Naive thymus-derived CD8-positive, alpha-beta T cell (primary cell): ENCODE measurements at regions not wholly inside any gene's neighbourhood (a gene's known extent, or its start where the extent isn't known, plus 50 kb on each side); places are given as distances from the start of the nearest gene placed in this dataset.

ENCODE experiments used
- ATAC-seq, 2 donors: fragments of 150-1000 bp; cut with Tn5 transposase in 1 of 2; sonication (Bioruptor Pico), chemical (Tn5 transposase) in 1 of 2; 1 replicate in 1 of 2; 2 replicates in 1 of 2; pipeline ENCODE4 v1.10.0; 2021; ENCODE audit warnings: mild to moderate bottlenecking in 2 of 2, moderate library complexity in 2 of 2
- POLR2A ChIA-PET: fragments of 350-600 bp; sonication (Branson Sonifier 250); formaldehyde crosslinking; loops from one replicate; lab custom pipeline; 2021; ENCODE audit warnings: antibody characterized with exemption; lab: Charles Lee
- DNase-seq, 10 donors: peaks; one replicate each; pipeline versions ENCODE4 v3.0.0 to v3.0.0-alpha.2; 2020 to 2022
- H3K27ac Mint-ChIP-seq, 10 donors: one replicate each; pipeline ENCODE4 v1.8.0; 2020 to 2022; ENCODE audit warnings: mild to moderate bottlenecking in 10 of 10, mixed read lengths in 10 of 10, moderate library complexity in 4 of 10, inconsistent platforms in 1 of 10
- H3K27me3 Mint-ChIP-seq, 5 donors: one replicate each; pipeline ENCODE4 v1.8.0; 2021 to 2022; ENCODE audit warnings: mixed read lengths in 5 of 5
- H3K36me3 Mint-ChIP-seq, 3 donors: one replicate each; pipeline ENCODE4 v1.8.0; 2020 to 2022; ENCODE audit warnings: mixed read lengths in 3 of 3, mild to moderate bottlenecking in 2 of 3, inconsistent platforms in 1 of 3
- H3K4me1 Mint-ChIP-seq, 4 donors: one replicate each; pipeline ENCODE4 v1.8.0; 2021 to 2022; ENCODE audit warnings: mixed read lengths in 4 of 4
- H3K4me3 Mint-ChIP-seq, 10 donors: one replicate each; pipeline ENCODE4 v1.8.0; 2020 to 2022; ENCODE audit warnings: mild to moderate bottlenecking in 10 of 10, mixed read lengths in 10 of 10, moderate library complexity in 6 of 10, inconsistent platforms in 1 of 10
- H3K9me3 Mint-ChIP-seq, 9 donors: one replicate each; pipeline ENCODE4 v1.8.0; 2020 to 2022; ENCODE audit warnings: mixed read lengths in 9 of 9, mild to moderate bottlenecking in 3 of 9, inconsistent platforms in 1 of 9, moderate library complexity in 1 of 9

DNA sequence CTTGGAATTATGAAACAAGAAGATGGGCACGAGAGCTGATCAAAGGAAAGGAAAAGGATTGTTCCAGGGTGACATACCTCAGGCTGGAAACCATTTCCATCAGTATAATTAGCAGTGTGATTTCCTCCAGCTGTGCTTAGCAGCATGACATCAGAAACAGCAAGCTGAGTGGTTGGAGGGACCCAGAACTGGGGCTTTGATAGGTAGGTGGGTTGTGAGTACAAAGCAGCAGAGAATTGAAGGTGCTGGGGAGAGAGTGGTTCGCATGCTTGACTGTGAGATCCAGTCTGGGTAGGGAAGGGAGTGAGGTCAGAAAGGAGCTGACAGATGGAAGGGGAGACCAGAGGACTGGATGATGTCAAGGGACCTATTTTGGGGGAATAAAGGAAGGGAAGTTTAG is 90.4 kb downstream of the CD164 start:
- ATAC-seq = no peak
- peaks cover 0 to 7% (median 2%) of the 10 kb centered on the region in 4 donors for H3K4me1 Mint-ChIP-seq
- no peaks in the 10 kb centered on the region for H3K36me3 Mint-ChIP-seq
- H3K4me3 Mint-ChIP-seq = no peak overlapping the region
- H3K27ac Mint-ChIP-seq = peak overlapping the region in 2 of 10 donors; percentile 20 to 21
- DNase-seq = no peak
- H3K9me3 Mint-ChIP-seq = no peaks in the 10 kb centered on the region
- POLR2A ChIA-PET = no interaction called here
- peaks cover 0 to 13% (median 5%) of the 10 kb centered on the region in 5 donors for H3K27me3 Mint-ChIP-seq

DNA sequence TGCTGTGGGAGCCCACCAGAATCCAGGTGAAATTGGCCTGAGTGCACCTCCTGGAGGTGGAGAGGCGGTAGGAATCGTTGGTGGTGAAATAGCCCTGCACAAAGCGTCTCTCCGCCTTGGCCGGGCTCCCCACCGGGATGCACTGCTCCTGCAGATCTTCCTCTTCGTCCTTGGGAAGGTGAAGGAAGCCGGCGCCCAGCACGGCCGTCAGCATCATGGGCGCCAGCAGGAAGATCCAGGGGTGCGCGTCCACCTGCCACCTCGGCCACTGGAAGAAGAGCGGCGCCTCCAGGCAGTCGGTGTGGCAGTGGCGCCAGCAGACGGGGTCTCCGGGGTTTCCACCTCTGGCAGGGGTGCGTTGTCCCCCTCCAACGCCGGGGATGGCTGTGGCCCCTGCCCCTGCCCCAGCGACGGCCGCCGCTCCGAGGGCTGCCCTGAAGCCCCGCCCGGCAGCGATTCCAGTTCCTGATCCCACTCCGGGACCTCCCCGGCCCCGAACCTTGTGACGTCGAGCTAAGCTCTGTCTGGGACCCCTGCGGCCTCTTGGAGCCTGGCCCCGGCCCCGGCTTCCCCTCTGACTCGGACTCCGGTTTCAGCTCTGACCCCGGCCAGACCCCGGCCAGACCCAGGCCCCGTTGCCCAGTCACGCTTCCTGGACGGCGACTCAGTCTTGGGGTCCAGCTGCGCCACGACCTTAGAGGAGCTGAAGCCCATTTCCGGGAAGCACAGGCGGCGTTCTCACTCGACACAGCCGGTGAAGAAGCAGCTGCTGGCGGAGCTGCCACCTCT is 91.9 kb downstream of the CD164 start:
- peak in 1 of 10 donors; percentile 6 for DNase-seq
- POLR2A ChIA-PET = no interaction called here
- Mint-ChIP-seq H3K9me3 (no peaks in the 10 kb centered on the region), H3K27ac (no peak overlapping the region), H3K36me3 (no peaks in the 10 kb centered on the region), H3K27me3 (peaks cover 0 to 10% (median 2%) of the 10 kb centered on the region in 5 donors), H3K4me3 (no peak overlapping the region), H3K4me1 (peaks cover 0 to 7% (median 2%) of the 10 kb centered on the region in 4 donors)
- no peak for ATAC-seq

DNA sequence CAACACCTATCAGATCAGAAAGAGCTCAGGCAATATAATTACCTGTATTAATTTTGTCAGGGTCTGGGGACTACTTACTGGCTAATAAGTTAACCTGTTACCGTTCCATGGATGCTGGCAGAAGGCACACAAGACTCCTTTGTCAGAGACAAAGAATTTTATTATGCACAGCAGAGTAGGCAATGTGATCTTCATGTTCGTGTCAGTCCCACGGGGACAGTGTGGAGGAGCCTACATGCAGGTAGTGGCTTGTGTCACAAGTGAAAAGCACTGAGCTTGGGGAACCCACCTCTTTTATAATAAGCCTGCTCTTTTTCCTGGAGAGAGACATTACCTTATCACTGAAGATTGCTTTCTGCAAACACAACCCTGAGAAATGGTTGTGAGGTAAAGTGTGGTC is 96.9 kb downstream of the CD164 start:
- no peak for ATAC-seq
- H3K9me3 Mint-ChIP-seq = peaks cover 0 to 2% (median 0%) of the 10 kb centered on the region in 9 donors

DNA sequence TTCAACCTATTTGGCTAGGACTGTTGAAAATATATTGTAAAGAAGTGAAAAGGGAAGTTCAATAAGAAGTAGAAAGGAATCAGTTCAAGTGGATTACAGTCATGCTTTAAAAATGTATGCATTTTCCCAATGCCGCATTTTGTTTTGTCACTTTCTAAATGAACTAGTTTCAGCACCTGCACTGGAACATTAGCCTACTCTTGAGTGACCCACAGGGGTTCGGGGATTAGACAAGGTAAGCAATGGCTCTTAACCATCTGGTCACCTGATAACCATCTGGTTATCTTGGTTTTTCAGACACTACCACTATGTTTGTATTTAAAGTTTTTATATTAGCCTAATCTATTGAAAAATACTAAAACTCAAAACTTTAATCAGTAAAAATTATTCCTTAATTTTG is 97.6 kb downstream of the CD164 start:
- Mint-ChIP-seq H3K27me3 (peaks cover 0 to 7% (median 1%) of the 10 kb centered on the region in 5 donors), H3K4me1 (peaks cover 0 to 7% (median 1%) of the 10 kb centered on the region in 4 donors), H3K9me3 (peaks cover 0 to 2% (median 0%) of the 10 kb centered on the region in 9 donors), H3K27ac (no peak overlapping the region), H3K36me3 (no peaks in the 10 kb centered on the region), H3K4me3 (no peak overlapping the region)
- DNase-seq = no peak
- no peak for ATAC-seq
- POLR2A ChIA-PET = no interaction called here

More for the DNA sequence above, 96.9 kb downstream of the CD164 start:
- no peak overlapping the region for H3K27ac Mint-ChIP-seq
- no peak for DNase-seq
- POLR2A ChIA-PET = no interaction called here
- no peak overlapping the region for H3K4me3 Mint-ChIP-seq
- H3K36me3 Mint-ChIP-seq = no peaks in the 10 kb centered on the region
- H3K27me3 Mint-ChIP-seq = peaks cover 0 to 7% (median 1%) of the 10 kb centered on the region in 5 donors
- peaks cover 0 to 7% (median 1%) of the 10 kb centered on the region in 4 donors for H3K4me1 Mint-ChIP-seq

DNA sequence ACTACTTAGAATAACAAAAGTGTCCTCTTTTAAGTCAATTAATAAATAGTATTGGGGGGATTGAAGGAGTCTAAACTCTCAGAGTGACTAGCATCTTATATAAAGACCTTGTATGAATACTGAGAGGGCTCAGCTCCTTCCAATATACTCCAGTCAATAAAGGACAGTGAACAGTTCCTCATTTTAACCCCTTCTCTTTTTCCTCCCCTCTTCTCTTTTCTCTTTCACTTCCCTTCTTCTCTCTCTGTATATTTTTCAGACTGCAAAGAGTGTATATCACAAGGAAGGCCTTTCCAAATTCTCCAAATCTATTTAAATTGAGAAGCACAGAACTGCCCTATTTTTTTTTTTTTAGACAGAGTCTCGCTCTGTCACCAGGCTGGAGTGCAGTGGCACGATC is 99.5 kb downstream of the CD164 start:
- Mint-ChIP-seq H3K36me3 (no peaks in the 10 kb centered on the region), H3K27me3 (peaks cover 0 to 2% (median 1%) of the 10 kb centered on the region in 5 donors), H3K27ac (no peak overlapping the region), H3K4me1 (peaks cover 0 to 7% (median under 1%) of the 10 kb centered on the region in 4 donors), H3K9me3 (peaks cover 0 to 2% (median 0%) of the 10 kb centered on the region in 9 donors), H3K4me3 (no peak overlapping the region)
- ATAC-seq = no peak
- DNase-seq = no peak
- POLR2A ChIA-PET = no interaction called here

DNA sequence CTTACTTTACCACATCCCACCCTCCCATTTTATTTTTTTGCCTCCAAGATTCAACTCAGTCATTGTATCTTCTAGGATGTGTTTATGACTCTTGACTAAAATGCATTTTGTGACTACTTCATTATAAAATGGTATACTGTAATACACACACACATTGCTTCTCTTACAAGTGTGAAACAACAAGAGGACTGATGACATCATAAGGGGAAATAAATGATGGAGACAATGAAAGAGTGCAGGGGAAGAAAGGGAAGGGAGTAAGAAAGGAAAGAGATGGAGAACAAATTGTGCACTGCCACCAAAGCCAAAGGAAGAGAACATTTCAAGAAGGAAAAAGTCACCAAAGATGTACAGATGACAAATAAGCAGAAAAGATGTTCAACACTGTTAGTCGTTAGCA is 102.6 kb downstream of the CD164 start:
- peaks cover 0 to 2% (median 0%) of the 10 kb centered on the region in 9 donors for H3K9me3 Mint-ChIP-seq
- no peak overlapping the region for H3K27ac Mint-ChIP-seq
- no peaks in the 10 kb centered on the region for H3K36me3 Mint-ChIP-seq
- H3K4me1 Mint-ChIP-seq = peaks cover 0 to 6% (median 0%) of the 10 kb centered on the region in 4 donors
- POLR2A ChIA-PET = no interaction called here
- no peaks in the 10 kb centered on the region for H3K27me3 Mint-ChIP-seq
- ATAC-seq (no peak), DNase-seq (no peak)
- H3K4me3 Mint-ChIP-seq = no peak overlapping the region

DNA sequence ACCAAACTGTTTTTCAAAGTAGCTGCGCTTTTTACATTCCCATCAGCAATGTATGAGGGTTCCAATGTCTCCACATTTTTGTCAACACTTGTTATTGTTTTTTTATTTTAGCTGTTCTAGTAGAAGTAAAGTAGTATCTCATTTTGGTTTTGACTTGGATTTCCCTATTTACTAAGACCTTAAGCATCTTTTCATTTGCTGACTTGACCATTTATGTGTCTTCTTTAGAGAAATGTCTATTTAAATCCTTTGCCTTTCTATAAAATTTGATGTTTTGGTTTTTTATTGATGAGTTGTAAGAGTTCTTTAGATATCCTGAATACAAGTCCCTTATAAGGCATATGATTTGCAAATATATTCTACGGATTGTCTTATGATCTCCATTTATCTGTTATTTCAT is 110.6 kb downstream of the CD164 start:
- H3K27ac Mint-ChIP-seq = no peak overlapping the region
- H3K4me3 Mint-ChIP-seq = no peak overlapping the region
- peaks cover 0 to 22% (median 16%) of the 10 kb centered on the region in 3 donors for H3K36me3 Mint-ChIP-seq
- H3K9me3 Mint-ChIP-seq = peaks cover 0 to 50% (median 18%) of the 10 kb centered on the region in 9 donors
- POLR2A ChIA-PET = no interaction called here
- H3K27me3 Mint-ChIP-seq = no peaks in the 10 kb centered on the region
- DNase-seq (no peak), ATAC-seq (no peak)
- H3K4me1 Mint-ChIP-seq = no peaks in the 10 kb centered on the region

DNA sequence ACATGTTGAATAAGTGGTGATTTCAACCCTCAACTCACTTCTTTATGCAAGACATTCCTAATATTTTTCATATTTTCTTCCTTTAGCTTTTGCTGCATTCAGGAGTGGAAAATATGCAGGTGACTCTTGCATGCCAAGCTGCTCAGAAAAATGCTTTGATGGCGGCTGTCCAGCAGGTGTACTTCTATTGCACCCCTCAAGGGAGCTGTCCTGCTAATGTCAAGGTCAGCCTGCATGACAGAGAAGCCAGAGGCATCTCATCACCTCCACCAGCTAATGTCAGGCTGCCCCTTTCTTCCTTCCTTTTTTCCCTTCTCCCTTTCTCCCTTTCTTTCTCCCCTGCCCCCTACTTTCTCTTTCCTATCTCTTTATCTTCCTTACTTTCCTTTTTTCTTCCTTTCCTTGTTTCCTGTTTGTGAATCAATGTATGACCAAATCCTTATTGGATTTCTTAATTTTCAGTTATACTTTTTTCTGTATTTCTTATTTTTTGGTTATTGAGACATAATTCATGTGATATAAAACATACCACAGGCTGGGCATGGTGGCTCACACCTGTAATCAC is 112.2 kb downstream of the CD164 start:
- Mint-ChIP-seq H3K4me3 (no peak overlapping the region), H3K9me3 (peaks cover 0 to 50% (median 18%) of the 10 kb centered on the region in 9 donors), H3K27ac (no peak overlapping the region), H3K27me3 (no peaks in the 10 kb centered on the region), H3K36me3 (peaks cover 0 to 22% (median 16%) of the 10 kb centered on the region in 3 donors), H3K4me1 (no peaks in the 10 kb centered on the region)
- DNase-seq (no peak), ATAC-seq (no peak)
- POLR2A ChIA-PET = no interaction called here

DNA sequence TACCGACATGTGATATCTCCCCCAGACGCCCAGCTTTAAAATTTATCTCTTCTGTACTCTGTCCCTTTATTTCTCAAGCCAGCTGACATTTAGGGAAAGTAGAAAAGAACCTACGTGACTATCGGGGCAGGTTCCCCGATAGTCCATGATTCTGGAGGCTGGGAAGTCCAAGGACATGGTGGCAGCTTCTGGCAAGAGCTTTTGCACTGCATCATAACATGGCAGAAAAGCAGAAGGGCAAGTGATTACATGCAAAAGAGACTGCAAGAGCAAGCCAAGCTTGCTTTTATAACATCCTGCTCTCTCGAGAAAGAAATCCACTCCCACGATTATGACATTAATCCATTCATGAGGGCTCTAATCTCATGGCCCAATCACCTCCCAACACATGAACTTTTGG is 113.2 kb downstream of the CD164 start:
- POLR2A ChIA-PET = no interaction called here
- Mint-ChIP-seq H3K27me3 (no peaks in the 10 kb centered on the region), H3K4me3 (no peak overlapping the region), H3K27ac (no peak overlapping the region), H3K9me3 (peaks cover 0 to 50% (median 18%) of the 10 kb centered on the region in 9 donors), H3K36me3 (peaks cover 0 to 22% (median 16%) of the 10 kb centered on the region in 3 donors), H3K4me1 (peaks cover 0 to 3% (median 0%) of the 10 kb centered on the region in 4 donors)
- DNase-seq (no peak), ATAC-seq (no peak)

DNA sequence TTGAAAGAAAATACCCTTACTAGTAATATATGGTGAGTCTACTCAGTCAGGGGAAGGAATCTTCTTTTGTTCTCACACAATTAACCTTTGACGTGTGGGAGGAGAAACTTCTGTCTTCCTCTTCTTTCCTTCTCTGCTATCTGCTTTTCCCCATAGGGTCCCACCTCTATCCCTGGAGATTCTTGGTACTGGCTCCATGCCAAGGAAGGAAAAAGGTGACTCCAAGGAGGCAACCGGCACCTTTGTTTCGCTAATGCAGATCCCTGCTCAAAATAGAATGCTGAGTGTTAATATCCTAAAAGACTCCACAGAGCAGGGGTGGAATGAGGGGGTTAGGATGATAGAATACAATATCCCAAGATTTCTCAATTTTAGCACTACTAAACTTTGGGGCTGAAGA is 116.7 kb downstream of the CD164 start:
- POLR2A ChIA-PET = no interaction called here
- ATAC-seq (no peak), DNase-seq (no peak)
- Mint-ChIP-seq H3K27ac (no peak overlapping the region), H3K9me3 (peaks cover 0 to 35% (median 16%) of the 10 kb centered on the region in 9 donors), H3K27me3 (peaks cover 0 to 2% (median 0%) of the 10 kb centered on the region in 5 donors), H3K36me3 (peaks cover 0 to 16% (median 15%) of the 10 kb centered on the region in 3 donors), H3K4me3 (no peak overlapping the region), H3K4me1 (peaks cover 0 to 3% (median 1%) of the 10 kb centered on the region in 4 donors)

DNA sequence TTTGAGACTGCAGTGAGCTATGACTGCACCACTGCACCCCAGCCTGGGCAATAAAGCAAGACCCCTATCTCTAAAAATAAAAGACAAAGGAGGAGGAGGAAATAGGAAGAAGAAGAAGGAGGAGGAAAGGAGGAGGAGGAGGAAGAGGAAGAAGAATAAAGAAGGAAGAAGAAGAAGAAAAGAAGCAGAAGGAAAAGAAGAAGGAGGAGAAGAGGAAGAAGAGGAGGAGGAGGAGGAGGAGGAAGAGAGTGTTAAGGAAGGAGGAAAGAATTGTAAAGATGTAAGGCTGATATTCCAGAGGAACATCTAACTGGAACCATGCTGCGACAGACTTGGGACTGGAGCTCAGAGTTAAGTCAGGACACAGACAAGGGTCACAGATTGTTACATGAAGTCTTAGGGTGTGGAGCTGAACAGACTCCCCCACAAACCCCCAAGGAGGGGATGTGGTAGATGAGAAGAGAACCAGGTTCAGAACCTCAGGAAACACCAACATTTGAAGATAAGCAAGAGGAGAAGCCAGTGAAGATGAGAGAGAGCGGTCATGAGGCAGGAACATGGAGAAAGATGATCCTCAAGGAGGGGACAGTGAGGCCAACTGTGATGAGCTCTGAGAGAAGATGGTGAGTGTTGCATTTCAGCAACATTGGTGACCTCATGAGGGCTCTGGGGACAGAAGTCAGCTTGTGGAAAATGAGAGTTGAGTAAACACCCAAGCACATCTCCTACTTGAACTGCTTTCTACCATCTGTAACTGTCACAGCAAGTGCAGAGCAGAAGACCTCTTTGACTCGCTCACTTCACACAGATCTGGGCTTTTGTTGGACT is 118.2 kb downstream of the CD164 start:
- H3K36me3 Mint-ChIP-seq = peaks cover 0 to 9% (median 6%) of the 10 kb centered on the region in 3 donors
- peaks cover 0 to 3% (median 1%) of the 10 kb centered on the region in 4 donors for H3K4me1 Mint-ChIP-seq
- H3K27me3 Mint-ChIP-seq = peaks cover 0 to 2% (median 0%) of the 10 kb centered on the region in 5 donors
- ATAC-seq = no peak
- H3K9me3 Mint-ChIP-seq = peaks cover 0 to 24% (median 5%) of the 10 kb centered on the region in 9 donors
- no peak overlapping the region for H3K27ac Mint-ChIP-seq
- DNase-seq = no peak
- no peak overlapping the region for H3K4me3 Mint-ChIP-seq
- POLR2A ChIA-PET = no interaction called here

DNA sequence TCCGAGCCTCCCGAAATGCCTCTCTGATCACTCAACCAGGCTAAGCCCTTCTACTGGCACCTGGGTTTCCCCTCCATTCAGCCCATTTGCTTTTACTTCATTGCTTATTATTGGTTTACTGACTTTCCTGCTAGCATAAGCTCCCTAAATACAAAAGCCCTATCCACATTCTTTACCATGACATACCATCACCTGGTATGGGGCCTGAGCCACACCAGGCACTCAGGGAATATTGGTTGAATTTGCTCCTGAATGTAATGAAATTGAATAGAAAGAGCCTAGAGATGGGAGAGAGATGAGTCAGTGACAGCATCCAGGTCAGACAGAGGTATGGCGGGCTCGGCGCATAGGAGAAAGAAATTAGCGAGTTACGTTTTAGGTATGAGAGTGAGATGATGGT is 120.0 kb downstream of the CD164 start:
- Mint-ChIP-seq H3K4me3 (no peak overlapping the region), H3K4me1 (peaks cover 0 to 3% (median 1%) of the 10 kb centered on the region in 4 donors), H3K27me3 (peaks cover 0 to 2% (median 0%) of the 10 kb centered on the region in 5 donors), H3K36me3 (peaks cover 0 to 4% (median 0%) of the 10 kb centered on the region in 3 donors), H3K9me3 (peaks cover 0 to 5% (median 0%) of the 10 kb centered on the region in 9 donors), H3K27ac (peak overlapping the region in 1 of 10 donors; percentile 7)
- no peak for ATAC-seq
- no peak for DNase-seq
- POLR2A ChIA-PET = no interaction called here
